CD4-positive, alpha-beta T cell (primary cell): ENCODE measurements at regions not wholly inside any gene's neighbourhood (a gene's known extent, or its start where the extent isn't known, plus 50 kb on each side); places are given as distances from the start of the nearest gene placed in this dataset.

Source experiments
- ATAC-seq: fragments of 200-7000 bp; cut with Tn5 transposase; one replicate; pipeline ENCODE4 v1.10.0; 2022; ENCODE audit warnings: mild to moderate bottlenecking; ENCODE audit not compliant: poor library complexity
- CTCF ChIA-PET: fragments of 350-600 bp; sonication (Branson Sonifier 250); formaldehyde crosslinking; loops from one replicate; lab custom pipeline; 2021; ENCODE audit warnings: antibody characterized with exemption, inconsistent platforms; lab: Charles Lee
- POLR2A ChIA-PET: fragments of 350-600 bp; sonication (Branson Sonifier 250); formaldehyde crosslinking; loops from one replicate; lab custom pipeline; 2021; ENCODE audit warnings: antibody characterized with exemption, inconsistent platforms; lab: Charles Lee
- DNase-seq, 14 experiments: peaks; one replicate each; pipeline ENCODE4 v3.0.0-alpha.2; 2013 to 2020; ENCODE audit warnings: mixed read lengths in 2 of 14
- H3K27ac ChIP-seq, 2 donors: one replicate each; pipeline versions ENCODE4 v1.5.1 to v1.7.0; 2013; ENCODE audit warnings: low read length in 2 of 2, low read depth in 1 of 2, mild to moderate bottlenecking in 1 of 2
- H3K27me3 ChIP-seq, 2 experiments: 1 replicate in 1 of 2; 2 replicates in 1 of 2; pipeline versions ENCODE4 v1.6.1 to v1.7.0; 2013; ENCODE audit warnings: low read length in 2 of 2, control low read depth in 1 of 2, mild to moderate bottlenecking in 1 of 2, moderate library complexity in 1 of 2; ENCODE audit not compliant: insufficient read depth in 2 of 2, control insufficient read depth in 1 of 2
- H3K36me3 ChIP-seq: one replicate; pipeline ENCODE4 v1.6.1; 2013; ENCODE audit warnings: low read length, control low read depth; ENCODE audit not compliant: insufficient read depth
- H3K4me1 ChIP-seq: one replicate; pipeline ENCODE4 v1.6.1; 2013; ENCODE audit warnings: low read length, control low read depth; ENCODE audit not compliant: insufficient read depth
- H3K4me3 ChIP-seq: one replicate; pipeline ENCODE4 v1.5.1; 2013; ENCODE audit warnings: mild to moderate bottlenecking, low read length, moderate library complexity
- H3K9me3 ChIP-seq, 2 experiments: 1 replicate in 1 of 2; 2 replicates in 1 of 2; pipeline versions ENCODE4 v1.6.1 to v1.7.0; 2013; ENCODE audit warnings: low read length in 2 of 2, mild to moderate bottlenecking in 2 of 2, control low read depth in 1 of 2, moderate library complexity in 1 of 2; ENCODE audit not compliant: control insufficient read depth in 1 of 2, insufficient read depth in 1 of 2
- H3K27ac Mint-ChIP-seq: one replicate; pipeline ENCODE4 v1.8.0; 2020; ENCODE audit warnings: mixed read lengths
- H3K27me3 Mint-ChIP-seq: one replicate; pipeline ENCODE4 v1.8.0; 2021; ENCODE audit warnings: mixed read lengths
- H3K36me3 Mint-ChIP-seq: one replicate; pipeline ENCODE4 v1.8.0; 2021; ENCODE audit warnings: low read depth, mixed read lengths
- H3K4me1 Mint-ChIP-seq: one replicate; pipeline ENCODE4 v1.8.0; 2021; ENCODE audit warnings: low read depth, mixed read lengths
- H3K4me3 Mint-ChIP-seq: one replicate; pipeline ENCODE4 v1.8.0; 2020; ENCODE audit warnings: mild to moderate bottlenecking, mixed read lengths
- H3K9me3 Mint-ChIP-seq: one replicate; pipeline ENCODE4 v1.8.0; 2020; ENCODE audit warnings: mixed read lengths
- intact Hi-C, 2 experiments: fragments of 100-400 bp; cut with DNase I in 1 of 2; cut with micrococcal nuclease in 1 of 2; formaldehyde crosslinking; loops; one replicate each; pipeline versions ENCODE4 v1.15.1 to v1.9.0; 2023 to 2025; cut with DNase I, micrococcal nuclease
- TF ChIP-seq, protein P1 (sequence below): fragments of 200-600 bp; IDR thresholded peaks from one replicate; pipeline ENCODE4 v1.8.0; 2022; ENCODE audit warnings: antibody characterized with exemption, mild to moderate bottlenecking

DNA sequence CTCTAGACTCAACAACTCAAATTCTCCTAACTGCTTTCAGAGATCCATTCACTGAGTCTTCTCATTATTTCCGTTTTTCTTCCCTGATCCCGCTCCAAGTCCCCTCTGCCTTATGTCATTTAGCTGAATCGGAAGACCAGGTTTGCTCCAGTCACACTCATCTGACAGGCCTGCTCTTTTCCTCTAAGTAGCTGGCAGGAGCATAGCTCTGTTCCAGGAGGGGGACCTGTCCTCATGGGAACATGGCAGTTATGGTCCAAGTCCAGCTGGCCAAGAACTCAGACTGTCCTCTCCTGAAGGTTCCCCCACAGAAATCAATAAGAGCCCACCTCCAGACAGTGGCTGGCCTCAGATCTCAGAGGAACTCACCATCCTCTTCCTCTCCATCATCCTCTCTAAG lies 130.9 kb upstream of the SERP2 start:
- Mint-ChIP-seq H3K27ac (no peak overlapping the region), H3K9me3 (no peaks in the 10 kb centered on the region), H3K4me1 (peaks cover 12% of the 10 kb centered on the region), H3K4me3 (no peak overlapping the region), H3K36me3 (no peaks in the 10 kb centered on the region), H3K27me3 (no peaks in the 10 kb centered on the region)
- H3K4me1 ChIP-seq: peaks cover 5% of the 10 kb centered on the region
- no peaks in the 10 kb centered on the region for H3K36me3 ChIP-seq
- DNase-seq: no peak
- TF ChIP-seq, protein P1, sequence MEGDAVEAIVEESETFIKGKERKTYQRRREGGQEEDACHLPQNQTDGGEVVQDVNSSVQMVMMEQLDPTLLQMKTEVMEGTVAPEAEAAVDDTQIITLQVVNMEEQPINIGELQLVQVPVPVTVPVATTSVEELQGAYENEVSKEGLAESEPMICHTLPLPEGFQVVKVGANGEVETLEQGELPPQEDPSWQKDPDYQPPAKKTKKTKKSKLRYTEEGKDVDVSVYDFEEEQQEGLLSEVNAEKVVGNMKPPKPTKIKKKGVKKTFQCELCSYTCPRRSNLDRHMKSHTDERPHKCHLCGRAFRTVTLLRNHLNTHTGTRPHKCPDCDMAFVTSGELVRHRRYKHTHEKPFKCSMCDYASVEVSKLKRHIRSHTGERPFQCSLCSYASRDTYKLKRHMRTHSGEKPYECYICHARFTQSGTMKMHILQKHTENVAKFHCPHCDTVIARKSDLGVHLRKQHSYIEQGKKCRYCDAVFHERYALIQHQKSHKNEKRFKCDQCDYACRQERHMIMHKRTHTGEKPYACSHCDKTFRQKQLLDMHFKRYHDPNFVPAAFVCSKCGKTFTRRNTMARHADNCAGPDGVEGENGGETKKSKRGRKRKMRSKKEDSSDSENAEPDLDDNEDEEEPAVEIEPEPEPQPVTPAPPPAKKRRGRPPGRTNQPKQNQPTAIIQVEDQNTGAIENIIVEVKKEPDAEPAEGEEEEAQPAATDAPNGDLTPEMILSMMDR: no peak
- no peaks in the 10 kb centered on the region for H3K9me3 ChIP-seq
- H3K4me3 ChIP-seq: no peak overlapping the region
- no peaks in the 10 kb centered on the region for H3K27me3 ChIP-seq
- ChIA-PET POLR2A (no interaction called here), CTCF (no interaction called here)
- no peak for ATAC-seq
- intact Hi-C loops: no loop called here
- no peak overlapping the region for H3K27ac ChIP-seq

DNA sequence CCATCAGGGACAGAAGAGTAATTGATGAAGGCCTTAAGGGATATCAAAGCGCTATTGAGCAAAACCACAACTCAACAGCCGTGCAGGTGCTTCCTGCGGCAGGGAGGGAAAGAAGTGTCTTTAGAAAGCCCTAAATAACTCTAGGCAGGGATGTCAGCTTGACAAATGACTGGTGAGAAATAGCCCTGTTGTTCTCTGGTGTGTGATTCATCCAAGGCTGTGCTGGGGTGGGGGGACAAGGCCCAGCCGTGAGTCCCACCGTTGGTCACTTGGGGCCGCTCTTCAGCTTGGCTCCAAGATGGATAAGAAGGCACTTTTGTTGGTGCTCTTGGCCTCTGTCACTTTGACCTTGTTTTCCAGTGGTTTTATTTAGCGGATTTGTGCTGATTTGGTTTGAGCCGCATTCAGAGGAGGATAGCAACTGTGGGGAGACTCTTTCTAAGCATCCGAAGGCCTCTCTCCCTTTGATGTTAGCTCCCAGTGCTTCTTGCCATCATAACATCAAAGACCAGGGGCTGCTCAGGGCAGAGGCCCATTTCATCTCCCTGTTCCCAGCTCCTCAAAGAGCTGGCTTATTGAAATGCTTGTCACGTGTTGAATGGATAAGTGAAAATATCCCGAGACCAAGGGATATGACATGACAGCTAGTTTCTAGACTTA lies 130.3 kb upstream of the SERP2 start:
- Histone ChIP-seq H3K27ac (no peak overlapping the region), H3K27me3 (no peaks in the 10 kb centered on the region), H3K9me3 (no peaks in the 10 kb centered on the region), H3K36me3 (no peaks in the 10 kb centered on the region), H3K4me1 (peaks cover 5% of the 10 kb centered on the region), H3K4me3 (no peak overlapping the region)
- ATAC-seq (peak; percentile 34), DNase-seq (peak in 6 of 14 experiments; percentile 4 to 61 (median 30))
- CTCF ChIA-PET: interaction anchor here (0.9 kb wide), 1 partner anchor 52 kb away, joined by 3 read pairs; no protein-coding TSS in a partner anchor
- Mint-ChIP-seq H3K9me3 (no peaks in the 10 kb centered on the region), H3K4me1 (peaks cover 12% of the 10 kb centered on the region), H3K4me3 (no peak overlapping the region), H3K27ac (no peak overlapping the region), H3K36me3 (no peaks in the 10 kb centered on the region), H3K27me3 (no peaks in the 10 kb centered on the region)
- TF ChIP-seq, protein P1: no peak
- POLR2A ChIA-PET: no interaction called here
- intact Hi-C loops: no loop called here

DNA sequence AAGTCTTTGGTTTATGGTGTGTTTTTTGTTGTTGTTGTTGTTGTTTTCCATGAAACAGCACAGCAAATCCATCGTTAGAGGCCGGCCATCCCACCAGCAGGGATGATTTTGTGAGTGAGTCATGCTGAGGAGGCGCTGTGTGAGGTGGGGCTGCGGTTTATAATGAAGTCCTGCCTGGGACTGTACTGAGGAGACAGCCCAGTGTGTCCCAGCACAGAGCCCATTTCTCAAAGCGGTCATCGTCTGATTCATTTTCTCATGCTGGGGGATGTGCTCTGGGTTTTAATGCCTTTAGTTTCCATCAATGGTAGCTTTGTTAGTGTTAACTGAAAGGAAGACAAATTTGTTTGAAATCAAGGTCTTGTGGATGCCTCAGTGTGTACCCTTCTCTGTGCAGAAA lies 129.3 kb upstream of the SERP2 start:
- no peaks in the 10 kb centered on the region for H3K27me3 ChIP-seq
- Mint-ChIP-seq H3K4me3 (no peak overlapping the region), H3K9me3 (no peaks in the 10 kb centered on the region), H3K27ac (no peak overlapping the region), H3K4me1 (peaks cover 12% of the 10 kb centered on the region), H3K27me3 (no peaks in the 10 kb centered on the region), H3K36me3 (no peaks in the 10 kb centered on the region)
- no peaks in the 10 kb centered on the region for H3K9me3 ChIP-seq
- peaks cover 5% of the 10 kb centered on the region for H3K4me1 ChIP-seq
- POLR2A ChIA-PET: no interaction called here
- no peak for ATAC-seq
- no peak overlapping the region for H3K27ac ChIP-seq
- DNase-seq: no peak
- intact Hi-C loops: no loop called here
- H3K36me3 ChIP-seq: no peaks in the 10 kb centered on the region
- TF ChIP-seq, protein P1: no peak
- no peak overlapping the region for H3K4me3 ChIP-seq
- CTCF ChIA-PET: interaction anchor here (0.9 kb wide), 1 partner anchor 53 kb away, joined by 3 read pairs; no protein-coding TSS in a partner anchor
